WTC11 (cell line): ENCODE measurements at regions not wholly inside any gene's neighbourhood (a gene's known extent, or its start where the extent isn't known, plus 50 kb on each side); places are given as distances from the start of the nearest gene placed in this dataset.

Experiments
- ATAC-seq: fragments of 200-7000 bp; cut with Tn5 transposase; 2 replicates; pipeline ENCODE4 v1.10.0; 2021; ENCODE audit warnings: mild to moderate bottlenecking, moderate library complexity
- CTCF ChIA-PET: fragments of 300-600 bp; sonication (Branson Sonifier 250); formaldehyde crosslinking; loops from one replicate; lab custom pipeline; 2021; ENCODE audit warnings: antibody characterized with exemption; lab: Charles Lee
- POLR2A ChIA-PET: fragments of 350-600 bp; sonication (Branson Sonifier 250); formaldehyde crosslinking; loops from one replicate; lab custom pipeline; 2021; ENCODE audit warnings: antibody characterized with exemption; lab: Charles Lee
- DNase-seq: peaks from one replicate; pipeline ENCODE4 v3.0.0; 2021; ENCODE audit warnings: low spot score
- H3K27ac Mint-ChIP-seq: 2 replicates; pipeline ENCODE4 v1.8.0; 2021; ENCODE audit warnings: mixed read lengths
- H3K27me3 Mint-ChIP-seq: 2 replicates; pipeline ENCODE4 v1.8.0; 2021; ENCODE audit warnings: low read depth, mild to moderate bottlenecking, moderate library complexity, mixed read lengths
- H3K36me3 Mint-ChIP-seq: 2 replicates; pipeline ENCODE4 v1.8.0; 2021; ENCODE audit warnings: mixed read lengths
- H3K4me1 Mint-ChIP-seq: 2 replicates; pipeline ENCODE4 v1.8.0; 2022; ENCODE audit warnings: mixed read lengths
- H3K4me3 Mint-ChIP-seq: 2 replicates; pipeline ENCODE4 v1.8.0; 2021; ENCODE audit warnings: mild to moderate bottlenecking, moderate library complexity, mixed read lengths
- H3K9me3 Mint-ChIP-seq: 2 replicates; pipeline ENCODE4 v1.8.0; 2021; ENCODE audit warnings: mixed read lengths
- ATF2 ChIP-seq: sonication (generic); formaldehyde crosslinking; IDR thresholded peaks from 2 replicates; pipeline ENCODE4 v1.8.1; 2022; ENCODE audit warnings: low read depth, missing genetic modification reagents, borderline replicate concordance
- ATF3 ChIP-seq: sonication (generic); formaldehyde crosslinking; conservative IDR thresholded peaks from 2 replicates; pipeline ENCODE4 v1.8.1; 2022; ENCODE audit warnings: mild to moderate bottlenecking, missing genetic modification reagents
- ATF6 ChIP-seq: sonication (generic); formaldehyde crosslinking; IDR thresholded peaks from 2 replicates; pipeline ENCODE4 v1.8.1; 2023; ENCODE audit warnings: mild to moderate bottlenecking, missing genetic modification reagents
- ESRRA ChIP-seq: sonication (generic); formaldehyde crosslinking; IDR thresholded peaks from 2 replicates; pipeline ENCODE4 v1.8.1; 2022; ENCODE audit warnings: mild to moderate bottlenecking, missing genetic modification reagents, borderline replicate concordance
- FOXP4 ChIP-seq: sonication (generic); formaldehyde crosslinking; IDR thresholded peaks from 2 replicates; pipeline ENCODE4 v1.8.0; 2022; ENCODE audit warnings: mild to moderate bottlenecking, missing genetic modification reagents
- HMGXB4 ChIP-seq: sonication (generic); formaldehyde crosslinking; IDR thresholded peaks from 2 replicates; pipeline ENCODE4 v1.8.1; 2023; ENCODE audit warnings: mild to moderate bottlenecking, moderate library complexity, missing genetic modification reagents
- IRF1 ChIP-seq: sonication (generic); formaldehyde crosslinking; IDR thresholded peaks from 2 replicates; pipeline ENCODE4 v1.8.0; 2023; ENCODE audit warnings: missing genetic modification reagents
- JAZF1 ChIP-seq: fragments of 250-450 bp; sonication (Bioruptor Pico); IDR thresholded peaks from 2 replicates; pipeline ENCODE4 v1.9.0; 2021; ENCODE audit warnings: moderate library complexity, mild to moderate bottlenecking, inconsistent platforms
- MAX ChIP-seq: sonication (generic); formaldehyde crosslinking; IDR thresholded peaks from 2 replicates; pipeline ENCODE4 v1.8.0; 2022; ENCODE audit warnings: mild to moderate bottlenecking, missing genetic modification reagents
- MYBL2 ChIP-seq: sonication (generic); formaldehyde crosslinking; IDR thresholded peaks from 2 replicates; pipeline ENCODE4 v1.8.1; 2023; ENCODE audit warnings: mild to moderate bottlenecking, moderate library complexity, missing genetic modification reagents
- OVOL2 ChIP-seq: fragments of 250-450 bp; sonication (Bioruptor Pico); IDR thresholded peaks from 2 replicates; pipeline ENCODE4 v1.9.0; 2021; ENCODE audit warnings: mild to moderate bottlenecking, borderline replicate concordance
- SMAD3 ChIP-seq: sonication (generic); formaldehyde crosslinking; IDR thresholded peaks from 2 replicates; pipeline ENCODE4 v1.8.0; 2022; ENCODE audit warnings: missing genetic modification reagents, mild to moderate bottlenecking, borderline replicate concordance
- TCF7 ChIP-seq: sonication (generic); formaldehyde crosslinking; IDR thresholded peaks from 2 replicates; pipeline ENCODE4 v1.8.0; 2022; ENCODE audit warnings: mild to moderate bottlenecking, low read depth, missing genetic modification reagents, moderate library complexity
- TEAD4 ChIP-seq: sonication (generic); formaldehyde crosslinking; IDR thresholded peaks from 2 replicates; pipeline ENCODE4 v1.8.0; 2022; ENCODE audit warnings: mild to moderate bottlenecking, missing genetic modification reagents
- TP53 ChIP-seq: sonication (generic); formaldehyde crosslinking; IDR thresholded peaks from 2 replicates; pipeline ENCODE4 v1.8.1; 2023; ENCODE audit warnings: mild to moderate bottlenecking, missing genetic modification reagents
- USF2 ChIP-seq: sonication (generic); formaldehyde crosslinking; IDR thresholded peaks from 2 replicates; pipeline ENCODE4 v1.8.1; 2023; ENCODE audit warnings: mild to moderate bottlenecking, missing genetic modification reagents, moderate library complexity
- ZBTB43 ChIP-seq: sonication (generic); formaldehyde crosslinking; IDR thresholded peaks from 2 replicates; pipeline ENCODE4 v1.8.1; 2023; ENCODE audit warnings: mild to moderate bottlenecking, missing genetic modification reagents
- ZNF138 ChIP-seq: sonication (generic); formaldehyde crosslinking; conservative IDR thresholded peaks from 2 replicates; pipeline ENCODE4 v1.8.1; 2022; ENCODE audit warnings: mild to moderate bottlenecking, moderate library complexity, missing genetic modification reagents
- ZNF232 ChIP-seq: sonication (generic); formaldehyde crosslinking; IDR thresholded peaks from 2 replicates; pipeline ENCODE4 v1.8.0; 2022; ENCODE audit warnings: mild to moderate bottlenecking, missing genetic modification reagents
- ZNF263 ChIP-seq: sonication (generic); formaldehyde crosslinking; IDR thresholded peaks from 2 replicates; pipeline ENCODE4 v1.8.1; 2022; ENCODE audit warnings: low read depth, mild to moderate bottlenecking, moderate library complexity, missing genetic modification reagents

- Mint-ChIP-seq H3K27me3 (peaks cover 6% of the 10 kb centered on the region), H3K4me1 (peaks cover 17% of the 10 kb centered on the region), H3K36me3 (no peaks in the 10 kb centered on the region), H3K27ac (0 out of 2 replicates have a peak overlapping the region, but pooled peaks have one; percentile 60), H3K4me3 (no peak overlapping the region), H3K9me3 (no peaks in the 10 kb centered on the region)
- no peak for DNase-seq
- no peak for ATAC-seq
- POLR2A ChIA-PET, result no interaction called here
- CTCF ChIA-PET, result no interaction called here
- TF ChIP-seq ZNF263 (CRISPR knock-in tag) (no peak), ATF2 (CRISPR knock-in tag) (no peak), HMGXB4 (CRISPR knock-in tag) (no peak), JAZF1 (CRISPR knock-in tag) (no peak), IRF1 (no peak), ESRRA (CRISPR knock-in tag) (no peak), MAX (CRISPR knock-in tag) (no peak), SMAD3 (CRISPR knock-in tag) (no peak), TP53 (no peak), FOXP4 (CRISPR knock-in tag) (no peak), OVOL2 (CRISPR knock-in tag) (no peak)
- TF ChIP-seq, all 79 proteins: peak for 0
These were observed 602.6 kb upstream of the API5 start for GRCh38 chr11:42709216-42709615.

GRCh38 chr11:42713279-42713678 lies 598.5 kb upstream of the API5 start:
- Mint-ChIP-seq H3K4me1 (peaks cover 23% of the 10 kb centered on the region), H3K4me3 (no peak overlapping the region), H3K27ac (no peak overlapping the region), H3K36me3 (no peaks in the 10 kb centered on the region), H3K27me3 (peaks cover 10% of the 10 kb centered on the region), H3K9me3 (peaks cover 22% of the 10 kb centered on the region)
- ATAC-seq (no peak), DNase-seq (no peak)
- POLR2A ChIA-PET, result no interaction called here
- CTCF ChIA-PET, result no interaction called here
- no peak for TF ChIP-seq ZNF138 (CRISPR knock-in tag)
- TF ChIP-seq IRF1, result no peak
- TF ChIP-seq TEAD4 (CRISPR knock-in tag), result no peak
- no peak for TF ChIP-seq ZBTB43 (CRISPR knock-in tag)
- TF ChIP-seq TCF7 (CRISPR knock-in tag), result no peak
- no peak for TF ChIP-seq ATF6 (CRISPR knock-in tag)
- TF ChIP-seq ATF3 (CRISPR knock-in tag), result no peak
- TF ChIP-seq USF2 (CRISPR knock-in tag), result no peak
- no peak for TF ChIP-seq ZNF232 (CRISPR knock-in tag)
- TF ChIP-seq MYBL2 (CRISPR knock-in tag), result no peak
